Transverse colon (tissue), 4 donors: ENCODE measurements at regions not wholly inside any gene's neighbourhood (a gene's known extent, or its start where the extent isn't known, plus 50 kb on each side); places are given as distances from the start of the nearest gene placed in this dataset.

Experiments used
- CTCF ChIP-seq, 5 experiments: fragments of 200-600 bp in 3 of 5; fragments of 450-650 bp in 2 of 5; sonication (generic) in 3 of 5; IDR thresholded peaks; 1 replicate in 2 of 5; 2 replicates in 3 of 5; pipeline ENCODE4 v1.5.1; 2016 to 2017; ENCODE audit warnings: antibody characterized with exemption in 5 of 5, inconsistent platforms in 3 of 5, mild to moderate bottlenecking in 2 of 5, moderate library complexity in 1 of 5
- EP300 ChIP-seq: sonication (generic); formaldehyde crosslinking; IDR thresholded peaks from one replicate; pipeline ENCODE4 v1.6.1; 2017; ENCODE audit warnings: antibody characterized with exemption, low read depth
- POLR2A ChIP-seq: fragments of 450-650 bp; IDR thresholded peaks from one replicate; pipeline ENCODE4 v1.6.1; 2016; ENCODE audit warnings: antibody characterized with exemption, mild to moderate bottlenecking, moderate library complexity
- POLR2AphosphoS5 ChIP-seq, 3 donors: sonication (generic); formaldehyde crosslinking; IDR thresholded peaks; one replicate each; pipeline ENCODE4 v1.6.1; 2016; ENCODE audit warnings: antibody characterized with exemption in 3 of 3

GRCh38 chr5:71790433-71790832 lies 71.4 kb downstream of the CARTPT start:
- no peak for TF ChIP-seq CTCF (IDR thresholded peaks at IDR 0.05)
- no peak for TF ChIP-seq POLR2A
- TF ChIP-seq EP300: no peak
- no peak for TF ChIP-seq POLR2AphosphoS5 (IDR thresholded peaks at IDR 0.05)
